B cell (primary cell): ENCODE measurements at regions not wholly inside any gene's neighbourhood (a gene's known extent, or its start where the extent isn't known, plus 50 kb on each side); places are given as distances from the start of the nearest gene placed in this dataset.

Source experiments
- ATAC-seq: fragments of 200-7000 bp; cut with Tn5 transposase; one replicate; pipeline ENCODE4 v1.10.0; 2021; ENCODE audit warnings: low read depth, mild to moderate bottlenecking, moderate number of reproducible peaks, moderate library complexity
- CTCF ChIA-PET: fragments of 350-600 bp; sonication (Branson Sonifier 250); formaldehyde crosslinking; loops from one replicate; lab custom pipeline; 2021; ENCODE audit warnings: antibody characterized with exemption, inconsistent platforms; lab: Charles Lee
- POLR2A ChIA-PET: fragments of 350-600 bp; sonication (Branson Sonifier 250); formaldehyde crosslinking; loops from one replicate; lab custom pipeline; 2021; ENCODE audit warnings: antibody characterized with exemption; lab: Charles Lee
- DNase-seq: peaks from one replicate; pipeline ENCODE4 v3.0.0; 2013
- H2AFZ ChIP-seq: 2 replicates; pipeline ENCODE4 v1.6.1; 2012; ENCODE audit warnings: mild to moderate bottlenecking, low read depth, low read length; ENCODE audit not compliant: insufficient read depth, poor library complexity, severe bottlenecking
- H3K27ac ChIP-seq, 2 donors: 1 replicate in 1 of 2; 2 replicates in 1 of 2; pipeline ENCODE4 v1.5.1; 2012 to 2013; ENCODE audit warnings: low read length in 2 of 2, mild to moderate bottlenecking in 2 of 2, moderate library complexity in 1 of 2
- H3K27me3 ChIP-seq, 4 experiments: fragments of 200-600 bp in 1 of 4; sonication (generic) in 1 of 4; replicated peaks in 1 of 4; 1 replicate in 2 of 4; 2 replicates in 2 of 4; pipeline versions ENCODE4 v1.6.1 to v1.7.0; 2013 to 2016; ENCODE audit warnings: low read length in 3 of 4, mild to moderate bottlenecking in 2 of 4, mixed read lengths in 1 of 4, moderate library complexity in 1 of 4; ENCODE audit not compliant: insufficient read depth in 4 of 4, control insufficient read depth in 3 of 4; ENCODE audit errors: control extremely low read depth in 1 of 4
- H3K36me3 ChIP-seq, 2 experiments: replicated peaks in 1 of 2; 1 replicate in 1 of 2; 2 replicates in 1 of 2; pipeline versions ENCODE4 v1.6.1 to v1.7.1; 2013; ENCODE audit warnings: low read length in 1 of 2; ENCODE audit not compliant: insufficient read depth in 2 of 2, control insufficient read depth in 1 of 2; ENCODE audit errors: control extremely low read depth in 1 of 2, extremely low read depth in 1 of 2
- H3K4me1 ChIP-seq, 2 donors: fragments of 200-600 bp in 1 of 2; sonication (generic) in 1 of 2; 1 replicate in 1 of 2; 2 replicates in 1 of 2; pipeline versions ENCODE4 v1.5.1 to v1.6.1; 2013 to 2017; ENCODE audit warnings: low read length in 2 of 2; ENCODE audit not compliant: control insufficient read depth in 2 of 2, insufficient read depth in 2 of 2
- H3K4me2 ChIP-seq: replicated peaks from 2 replicates; pipeline ENCODE3; 2012; ENCODE audit warnings: mild to moderate bottlenecking, low read depth, low read length; ENCODE audit not compliant: poor library complexity, severe bottlenecking
- H3K4me3 ChIP-seq, 5 experiments: fragments of 200-600 bp in 1 of 5; sonication (generic) in 1 of 5; 1 replicate in 3 of 5; 2 replicates in 2 of 5; pipeline versions ENCODE4 v1.5.1 to v1.7.0; 2011 to 2016; ENCODE audit warnings: low read length in 4 of 5, mild to moderate bottlenecking in 4 of 5, low read depth in 2 of 5, control low read depth in 1 of 5, moderate library complexity in 1 of 5; ENCODE audit not compliant: insufficient read depth in 1 of 5; ENCODE audit errors: control extremely low read depth in 1 of 5, extremely low read depth in 1 of 5
- H3K79me2 ChIP-seq: fragments of 200-600 bp; sonication (generic); one replicate; pipeline ENCODE4 v1.6.0; 2016; ENCODE audit warnings: low read length; ENCODE audit not compliant: control insufficient read depth, insufficient read depth
- H3K9ac ChIP-seq: fragments of 200-600 bp; sonication (generic); 2 replicates; pipeline ENCODE4 v1.6.1; 2017; ENCODE audit warnings: mild to moderate bottlenecking, low read length, moderate library complexity
- H3K9me3 ChIP-seq, 3 donors: one replicate each; pipeline versions ENCODE4 v1.6.1 to v1.7.1; 2013; ENCODE audit warnings: low read length in 2 of 3; ENCODE audit not compliant: control insufficient read depth in 2 of 3, insufficient read depth in 1 of 3; ENCODE audit errors: control extremely low read depth in 1 of 3
- H4K20me1 ChIP-seq: 2 replicates; pipeline ENCODE4 v1.6.0; 2012; ENCODE audit warnings: mild to moderate bottlenecking, low read length; ENCODE audit not compliant: insufficient read depth, control insufficient read depth, poor library complexity, severe bottlenecking
- H3K27ac Mint-ChIP-seq: one replicate; pipeline ENCODE4 v1.8.0; 2021; ENCODE audit warnings: mixed read lengths
- H3K27me3 Mint-ChIP-seq: one replicate; pipeline ENCODE4 v1.8.0; 2021; ENCODE audit warnings: mixed read lengths
- H3K4me1 Mint-ChIP-seq: one replicate; pipeline ENCODE4 v1.8.0; 2021; ENCODE audit warnings: mixed read lengths
- H3K4me3 Mint-ChIP-seq: one replicate; pipeline ENCODE4 v1.8.0; 2021; ENCODE audit warnings: mixed read lengths
- H3K9me3 Mint-ChIP-seq: one replicate; pipeline ENCODE4 v1.8.0; 2022; ENCODE audit warnings: mixed read lengths; ENCODE audit not compliant: insufficient read depth
- EZH2 ChIP-seq: IDR thresholded peaks from 2 replicates; pipeline ENCODE4 v1.6.1; 2012; ENCODE audit warnings: borderline replicate concordance, low read depth, mild to moderate bottlenecking, moderate library complexity, low read length; ENCODE audit not compliant: insufficient read depth, poor library complexity, severe bottlenecking
- WGBS: methylation state at CpG from one replicate; pipeline ENCODE4 v1.1.5; 2013; ENCODE audit warnings: missing lambda C conversion rate; ENCODE audit not compliant: insufficient coverage; 5-methylcytosine and 5-hydroxymethylcytosine counted together
- intact Hi-C: fragments of 100-400 bp; cut with micrococcal nuclease; formaldehyde crosslinking; loops from one replicate; pipeline ENCODE4 v1.10.0; 2022
- TF ChIP-seq, protein P1 (sequence below): fragments of 200-600 bp; IDR thresholded peaks from one replicate; pipeline ENCODE4 v1.8.0; 2022; ENCODE audit warnings: antibody characterized with exemption, mild to moderate bottlenecking

DNA sequence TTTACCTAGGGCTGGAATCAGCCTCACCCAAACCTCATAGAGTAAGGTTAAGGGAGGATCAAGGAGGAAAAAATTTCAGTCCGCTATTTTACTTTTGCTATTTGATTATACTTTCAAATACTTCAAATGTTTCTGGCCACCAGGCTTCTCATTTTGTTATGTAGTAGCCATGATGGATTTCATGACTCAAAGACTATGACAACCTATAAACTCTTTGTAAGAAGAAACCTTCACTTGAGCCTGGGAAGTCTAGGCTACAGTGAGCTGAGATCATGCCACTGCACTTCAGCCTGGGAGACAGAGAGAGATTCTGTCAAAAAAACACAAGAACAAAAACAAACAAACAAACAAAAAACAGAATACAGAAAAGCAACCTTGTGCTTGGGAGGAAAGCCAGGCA is 293.6 kb upstream of the TNC start:
- intact Hi-C loops, result loop anchor here (2.0 kb wide), 1 partner anchor 25 kb away; no protein-coding TSS in a partner anchor
- Histone ChIP-seq H3K27ac (no peak overlapping the region), H3K9me3 (no peaks in the 10 kb centered on the region), H2AFZ (no peak overlapping the region), H3K4me2 (no peak overlapping the region), H3K79me2 (no peaks in the 10 kb centered on the region), H3K9ac (no peak overlapping the region), H3K4me1 (no peaks in the 10 kb centered on the region), H4K20me1 (no peaks in the 10 kb centered on the region), H3K27me3 (no peaks in the 10 kb centered on the region), H3K4me3 (no peak overlapping the region), H3K36me3 (no peaks in the 10 kb centered on the region)
- ATAC-seq, result no peak
- Mint-ChIP-seq H3K4me3 (no peak overlapping the region), H3K27me3 (peaks cover 7% of the 10 kb centered on the region), H3K27ac (no peak overlapping the region), H3K9me3 (no peaks in the 10 kb centered on the region), H3K4me1 (peaks cover 5% of the 10 kb centered on the region)
- no CpG with 5 or more reads among the region's 1 CpG for WGBS
- no peak for TF ChIP-seq EZH2
- TF ChIP-seq, protein P1, sequence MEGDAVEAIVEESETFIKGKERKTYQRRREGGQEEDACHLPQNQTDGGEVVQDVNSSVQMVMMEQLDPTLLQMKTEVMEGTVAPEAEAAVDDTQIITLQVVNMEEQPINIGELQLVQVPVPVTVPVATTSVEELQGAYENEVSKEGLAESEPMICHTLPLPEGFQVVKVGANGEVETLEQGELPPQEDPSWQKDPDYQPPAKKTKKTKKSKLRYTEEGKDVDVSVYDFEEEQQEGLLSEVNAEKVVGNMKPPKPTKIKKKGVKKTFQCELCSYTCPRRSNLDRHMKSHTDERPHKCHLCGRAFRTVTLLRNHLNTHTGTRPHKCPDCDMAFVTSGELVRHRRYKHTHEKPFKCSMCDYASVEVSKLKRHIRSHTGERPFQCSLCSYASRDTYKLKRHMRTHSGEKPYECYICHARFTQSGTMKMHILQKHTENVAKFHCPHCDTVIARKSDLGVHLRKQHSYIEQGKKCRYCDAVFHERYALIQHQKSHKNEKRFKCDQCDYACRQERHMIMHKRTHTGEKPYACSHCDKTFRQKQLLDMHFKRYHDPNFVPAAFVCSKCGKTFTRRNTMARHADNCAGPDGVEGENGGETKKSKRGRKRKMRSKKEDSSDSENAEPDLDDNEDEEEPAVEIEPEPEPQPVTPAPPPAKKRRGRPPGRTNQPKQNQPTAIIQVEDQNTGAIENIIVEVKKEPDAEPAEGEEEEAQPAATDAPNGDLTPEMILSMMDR, result no peak
- DNase-seq, result no peak
- CTCF ChIA-PET, result no interaction called here
- POLR2A ChIA-PET, result no interaction called here

DNA sequence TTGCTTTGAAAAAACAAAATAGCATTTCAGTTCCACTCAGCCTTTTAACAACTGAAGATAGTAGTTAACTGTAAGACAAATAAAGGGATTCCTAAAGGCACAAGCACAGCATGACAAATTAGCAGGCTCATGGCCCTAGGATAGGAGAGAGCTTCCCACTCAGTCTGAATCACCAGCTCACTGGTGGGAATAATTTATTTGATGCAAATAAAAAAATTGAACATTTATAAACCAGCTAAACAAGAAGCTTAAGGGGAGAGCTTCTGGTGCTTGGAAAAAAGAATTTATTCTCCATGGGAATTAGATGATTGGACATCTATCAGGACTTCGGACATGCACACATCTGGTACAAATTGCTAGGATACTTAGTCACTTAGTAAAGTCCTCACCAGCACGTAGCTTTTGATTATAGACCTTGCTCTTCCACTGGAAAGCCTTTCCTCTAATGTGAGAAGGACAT is 294.1 kb upstream of the TNC start:
- Histone ChIP-seq H3K4me1 (no peaks in the 10 kb centered on the region), H3K4me2 (no peak overlapping the region), H4K20me1 (no peaks in the 10 kb centered on the region), H3K9ac (no peak overlapping the region), H3K27me3 (no peaks in the 10 kb centered on the region), H3K9me3 (no peaks in the 10 kb centered on the region), H3K79me2 (no peaks in the 10 kb centered on the region), H3K36me3 (no peaks in the 10 kb centered on the region), H3K27ac (no peak overlapping the region), H2AFZ (no peak overlapping the region), H3K4me3 (no peak overlapping the region)
- no peak overlapping the region for H3K27ac Mint-ChIP-seq
- no peak for TF ChIP-seq EZH2
- WGBS, result 86% methylated on average over 1 of the region's 2 CpGs
- CTCF ChIA-PET, result no interaction called here
- ATAC-seq (no peak), DNase-seq (no peak)
- no peaks in the 10 kb centered on the region for H3K9me3 Mint-ChIP-seq
- H3K4me1 Mint-ChIP-seq, result peaks cover 5% of the 10 kb centered on the region
- H3K27me3 Mint-ChIP-seq, result peaks cover 7% of the 10 kb centered on the region
- POLR2A ChIA-PET, result no interaction called here
- intact Hi-C loops, result loop anchor here (2.0 kb wide), 1 partner anchor 25 kb away; no protein-coding TSS in a partner anchor
- no peak overlapping the region for H3K4me3 Mint-ChIP-seq
